HL-60 (cell line): ENCODE measurements at regions not wholly inside any gene's neighbourhood (a gene's known extent, or its start where the extent isn't known, plus 50 kb on each side); places are given as distances from the start of the nearest gene placed in this dataset.

Source experiments
- DNase-seq, 2 experiments: peaks; one replicate each; pipeline ENCODE4 v3.0.0-alpha.2; 2010 to 2020; ENCODE audit warnings: low read depth in 1 of 2, low spot score in 1 of 2
- H3K27ac ChIP-seq: fragments of 250-450 bp; sonication (Bioruptor Pico); replicated peaks from 2 replicates; pipeline ENCODE4 v1.5.1; 2020; ENCODE audit warnings: mild to moderate bottlenecking, moderate library complexity
- H3K27me3 ChIP-seq: fragments of 250-450 bp; sonication (Bioruptor Pico); 2 replicates; pipeline ENCODE4 v1.5.1; 2021; ENCODE audit warnings: mild to moderate bottlenecking, moderate library complexity; ENCODE audit not compliant: insufficient read depth, poor library complexity, severe bottlenecking
- H3K4me3 ChIP-seq: replicated peaks from 2 replicates; pipeline ENCODE4 v1.5.1; 2011; ENCODE audit warnings: mild to moderate bottlenecking, control low read depth, low read length; ENCODE audit not compliant: insufficient read depth
- GABPA ChIP-seq: IDR thresholded peaks from 2 replicates; pipeline ENCODE4 v1.6.1; 2012; ENCODE audit warnings: low read depth
- POLR2AphosphoS5 ChIP-seq: IDR thresholded peaks from 2 replicates; pipeline ENCODE4 v1.6.1; 2012; ENCODE audit warnings: low read depth
- SPI1 ChIP-seq: IDR thresholded peaks from 2 replicates; pipeline ENCODE4 v1.6.1; 2012; ENCODE audit warnings: low read depth, mild to moderate bottlenecking, borderline replicate concordance
- TF ChIP-seq, protein P1 (sequence below): IDR thresholded peaks from 2 replicates; pipeline ENCODE4 v1.6.1; 2012; ENCODE audit warnings: low read depth; ENCODE audit not compliant: insufficient replicate concordance
- TF ChIP-seq, protein P2 (sequence below): IDR thresholded peaks from one replicate; pipeline ENCODE4 v1.5.1; 2011; ENCODE audit warnings: low read length, control low read depth, inconsistent platforms; ENCODE audit not compliant: insufficient read depth

DNA sequence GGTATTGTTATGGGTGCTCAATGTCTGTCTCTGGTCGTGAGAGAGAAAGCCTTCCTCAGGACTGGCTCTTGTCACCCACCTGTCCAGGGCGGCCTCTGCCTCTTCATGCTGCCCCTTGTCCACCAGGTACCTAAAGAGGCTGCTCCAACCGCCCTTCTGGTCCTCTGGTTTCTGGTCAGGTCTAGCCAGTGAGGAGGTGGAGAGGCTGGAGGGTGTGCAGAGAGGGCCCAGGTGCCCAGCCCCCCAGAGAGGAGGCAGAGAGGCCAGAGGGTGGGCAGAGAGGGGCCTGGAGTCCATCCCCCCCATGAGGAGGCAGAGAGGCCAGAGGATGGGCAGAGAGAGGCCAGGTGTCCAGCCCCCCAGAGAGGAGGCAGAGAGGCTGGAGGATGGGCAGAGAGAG lies 329.8 kb upstream of the IRX4 start:
- H3K27me3 ChIP-seq = no peaks in the 10 kb centered on the region
- TF ChIP-seq SPI1 = no peak
- TF ChIP-seq GABPA = no peak
- TF ChIP-seq POLR2AphosphoS5 = no peak
- TF ChIP-seq, protein P1, sequence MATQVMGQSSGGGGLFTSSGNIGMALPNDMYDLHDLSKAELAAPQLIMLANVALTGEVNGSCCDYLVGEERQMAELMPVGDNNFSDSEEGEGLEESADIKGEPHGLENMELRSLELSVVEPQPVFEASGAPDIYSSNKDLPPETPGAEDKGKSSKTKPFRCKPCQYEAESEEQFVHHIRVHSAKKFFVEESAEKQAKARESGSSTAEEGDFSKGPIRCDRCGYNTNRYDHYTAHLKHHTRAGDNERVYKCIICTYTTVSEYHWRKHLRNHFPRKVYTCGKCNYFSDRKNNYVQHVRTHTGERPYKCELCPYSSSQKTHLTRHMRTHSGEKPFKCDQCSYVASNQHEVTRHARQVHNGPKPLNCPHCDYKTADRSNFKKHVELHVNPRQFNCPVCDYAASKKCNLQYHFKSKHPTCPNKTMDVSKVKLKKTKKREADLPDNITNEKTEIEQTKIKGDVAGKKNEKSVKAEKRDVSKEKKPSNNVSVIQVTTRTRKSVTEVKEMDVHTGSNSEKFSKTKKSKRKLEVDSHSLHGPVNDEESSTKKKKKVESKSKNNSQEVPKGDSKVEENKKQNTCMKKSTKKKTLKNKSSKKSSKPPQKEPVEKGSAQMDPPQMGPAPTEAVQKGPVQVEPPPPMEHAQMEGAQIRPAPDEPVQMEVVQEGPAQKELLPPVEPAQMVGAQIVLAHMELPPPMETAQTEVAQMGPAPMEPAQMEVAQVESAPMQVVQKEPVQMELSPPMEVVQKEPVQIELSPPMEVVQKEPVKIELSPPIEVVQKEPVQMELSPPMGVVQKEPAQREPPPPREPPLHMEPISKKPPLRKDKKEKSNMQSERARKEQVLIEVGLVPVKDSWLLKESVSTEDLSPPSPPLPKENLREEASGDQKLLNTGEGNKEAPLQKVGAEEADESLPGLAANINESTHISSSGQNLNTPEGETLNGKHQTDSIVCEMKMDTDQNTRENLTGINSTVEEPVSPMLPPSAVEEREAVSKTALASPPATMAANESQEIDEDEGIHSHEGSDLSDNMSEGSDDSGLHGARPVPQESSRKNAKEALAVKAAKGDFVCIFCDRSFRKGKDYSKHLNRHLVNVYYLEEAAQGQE = no peak
- TF ChIP-seq, protein P2, sequence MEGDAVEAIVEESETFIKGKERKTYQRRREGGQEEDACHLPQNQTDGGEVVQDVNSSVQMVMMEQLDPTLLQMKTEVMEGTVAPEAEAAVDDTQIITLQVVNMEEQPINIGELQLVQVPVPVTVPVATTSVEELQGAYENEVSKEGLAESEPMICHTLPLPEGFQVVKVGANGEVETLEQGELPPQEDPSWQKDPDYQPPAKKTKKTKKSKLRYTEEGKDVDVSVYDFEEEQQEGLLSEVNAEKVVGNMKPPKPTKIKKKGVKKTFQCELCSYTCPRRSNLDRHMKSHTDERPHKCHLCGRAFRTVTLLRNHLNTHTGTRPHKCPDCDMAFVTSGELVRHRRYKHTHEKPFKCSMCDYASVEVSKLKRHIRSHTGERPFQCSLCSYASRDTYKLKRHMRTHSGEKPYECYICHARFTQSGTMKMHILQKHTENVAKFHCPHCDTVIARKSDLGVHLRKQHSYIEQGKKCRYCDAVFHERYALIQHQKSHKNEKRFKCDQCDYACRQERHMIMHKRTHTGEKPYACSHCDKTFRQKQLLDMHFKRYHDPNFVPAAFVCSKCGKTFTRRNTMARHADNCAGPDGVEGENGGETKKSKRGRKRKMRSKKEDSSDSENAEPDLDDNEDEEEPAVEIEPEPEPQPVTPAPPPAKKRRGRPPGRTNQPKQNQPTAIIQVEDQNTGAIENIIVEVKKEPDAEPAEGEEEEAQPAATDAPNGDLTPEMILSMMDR = no peak

DNA sequence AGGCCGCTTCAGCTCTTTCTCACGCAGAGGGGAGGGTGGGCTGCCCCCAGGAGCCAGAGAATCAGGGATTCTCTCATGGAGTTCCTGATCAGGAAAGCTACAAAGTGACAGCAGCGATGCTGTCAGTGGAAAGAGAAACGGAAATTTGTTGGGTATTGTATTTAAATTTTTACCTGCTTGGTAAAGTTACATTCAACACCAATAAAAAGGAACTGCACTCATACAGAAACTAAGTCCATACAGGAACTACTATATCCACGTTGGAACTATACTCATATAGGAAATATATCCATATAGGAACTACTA lies 325.5 kb upstream of the IRX4 start:
- Histone ChIP-seq H3K4me3 (no peak overlapping the region), H3K27me3 (no peaks in the 10 kb centered on the region), H3K27ac (no peak overlapping the region)
- DNase-seq = no peak
- TF ChIP-seq SPI1 (no peak), GABPA (no peak), POLR2AphosphoS5 (no peak)
- TF ChIP-seq, protein P1 = no peak
- TF ChIP-seq, protein P2 = no peak

More for the DNA sequence above, 329.8 kb upstream of the IRX4 start:
- H3K27ac ChIP-seq = no peak overlapping the region
- DNase-seq = no peak
- H3K4me3 ChIP-seq = no peak overlapping the region

DNA sequence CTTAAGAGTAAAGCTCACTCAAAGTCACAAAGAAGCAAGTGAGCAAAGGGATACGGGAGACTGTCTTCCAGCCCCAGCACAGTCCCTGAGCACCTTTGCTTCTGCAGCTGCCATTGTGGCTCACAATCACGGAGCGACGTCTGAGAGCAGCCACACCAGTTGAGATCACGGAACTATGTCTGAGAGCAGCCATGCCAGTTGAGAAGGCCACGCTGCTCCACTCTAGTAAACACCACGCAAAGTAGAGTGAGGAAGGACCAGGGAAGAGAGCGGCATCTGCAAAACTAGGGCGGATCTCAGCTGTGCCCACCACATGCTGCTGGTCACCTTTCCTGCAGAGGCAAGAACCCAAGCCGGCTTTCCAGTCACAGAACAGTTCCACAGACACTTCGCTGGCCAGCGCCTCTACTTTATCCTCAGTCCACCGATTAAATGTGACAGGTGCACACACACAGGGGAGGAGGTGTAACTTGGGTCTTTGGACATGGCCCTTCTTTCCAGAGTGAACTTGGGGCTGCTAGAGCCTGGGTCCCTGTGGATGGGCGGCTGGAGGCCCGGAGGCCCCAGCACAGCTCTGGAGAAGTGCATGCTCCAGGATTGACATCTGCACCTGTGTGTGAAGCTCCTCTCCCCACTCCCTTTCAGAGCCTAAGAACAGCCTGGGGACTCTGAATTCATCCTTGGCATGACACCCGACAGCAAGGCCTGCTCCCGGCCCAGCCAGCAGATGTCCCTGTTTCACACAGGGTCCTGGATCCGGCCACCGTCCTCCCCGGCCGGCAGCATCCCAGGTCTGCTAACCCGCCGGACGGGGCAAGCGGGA lies 324.9 kb upstream of the IRX4 start:
- Histone ChIP-seq H3K27me3 (no peaks in the 10 kb centered on the region), H3K27ac (no peak overlapping the region), H3K4me3 (no peak overlapping the region)
- DNase-seq = no peak
- TF ChIP-seq GABPA (no peak), SPI1 (no peak), POLR2AphosphoS5 (no peak)
- TF ChIP-seq, protein P2 = no peak
- TF ChIP-seq, protein P1 = no peak
